ENCODE measurements at regions not wholly inside any gene's neighbourhood (a gene's known extent, or its start where the extent isn't known, plus 50 kb on each side); places are given as distances from the start of the nearest gene placed in this dataset.

DNA sequence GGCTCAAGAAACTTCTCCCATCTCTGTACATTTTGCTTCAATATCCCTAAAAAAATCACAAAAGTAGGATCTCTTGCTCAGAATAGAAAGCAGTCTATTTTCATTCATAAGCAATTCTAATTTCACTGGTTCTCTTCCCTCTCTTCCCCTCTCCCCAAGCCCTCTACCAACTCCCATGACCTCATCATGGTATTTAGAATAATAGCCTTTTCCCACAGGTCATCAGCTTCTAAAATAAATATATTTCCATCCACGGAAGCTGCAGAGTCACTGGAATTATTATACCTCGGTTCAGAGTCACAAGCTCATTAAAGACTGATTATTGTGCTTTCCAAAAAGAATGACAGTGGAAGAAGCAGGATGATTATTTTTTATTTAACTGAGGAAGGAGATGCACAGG is 84.2 kb upstream of the ADRA1B start:
- DNase-seq = no peak

DNA sequence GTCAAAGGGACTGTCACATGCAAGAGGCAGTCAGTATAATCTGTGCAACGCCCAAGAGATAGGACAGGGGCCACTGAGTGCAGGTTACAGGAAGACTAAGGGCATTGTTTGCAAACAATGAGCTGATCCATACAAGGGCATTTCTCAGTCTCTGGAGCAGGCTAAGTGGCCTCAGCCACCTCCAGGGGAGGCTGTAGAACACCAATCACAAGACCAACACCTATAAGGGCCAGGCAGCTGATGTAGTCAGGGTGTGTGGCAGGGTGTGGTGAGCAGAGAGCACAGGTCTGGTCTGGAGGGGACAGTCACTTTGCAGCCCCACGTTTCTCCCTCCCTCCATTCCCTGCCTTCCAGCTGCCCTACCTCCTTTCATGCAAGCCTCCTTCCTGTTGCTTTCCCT is 83.2 kb upstream of the ADRA1B start:
- DNase-seq = no peak

DNA sequence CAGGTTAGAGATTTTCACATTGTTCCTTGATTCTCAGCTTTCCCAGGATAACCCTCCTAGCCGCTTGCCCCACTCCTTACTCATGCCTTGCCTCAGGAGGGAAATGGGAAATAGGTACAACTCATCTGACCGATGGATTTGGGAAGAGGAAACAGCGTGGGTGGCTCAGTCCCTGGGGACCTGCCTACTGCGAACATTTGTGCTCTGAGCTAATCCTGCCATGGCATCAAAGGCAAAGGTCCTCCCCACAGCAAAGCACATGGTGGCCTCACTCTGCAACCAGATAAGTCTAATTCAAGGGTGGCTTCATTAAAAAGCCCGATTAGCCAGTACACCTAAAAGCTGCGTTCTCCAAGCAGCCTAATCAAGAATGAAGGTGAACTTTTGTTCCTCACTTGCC is 82.4 kb upstream of the ADRA1B start:
- no peak for DNase-seq

DNA sequence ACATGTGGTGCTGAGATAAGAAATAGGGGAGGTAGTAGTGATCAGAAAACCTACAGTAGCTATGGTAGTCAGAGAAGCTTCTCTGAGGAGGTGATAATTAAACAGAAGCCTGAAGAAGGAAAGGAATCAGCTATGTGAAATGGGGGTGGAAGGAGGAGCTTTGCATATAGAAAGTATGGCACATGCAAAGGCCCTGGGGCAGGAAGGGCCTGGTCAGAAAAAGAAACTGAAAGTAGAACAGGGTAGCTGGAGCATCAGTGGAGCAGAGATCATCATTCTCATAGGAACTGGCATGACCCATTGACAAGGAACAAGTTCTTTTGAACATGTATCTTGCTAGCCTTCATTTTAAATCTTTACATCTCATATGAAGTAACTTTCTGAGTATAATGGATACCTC is 80.7 kb upstream of the ADRA1B start:
- no peak for DNase-seq

DNA sequence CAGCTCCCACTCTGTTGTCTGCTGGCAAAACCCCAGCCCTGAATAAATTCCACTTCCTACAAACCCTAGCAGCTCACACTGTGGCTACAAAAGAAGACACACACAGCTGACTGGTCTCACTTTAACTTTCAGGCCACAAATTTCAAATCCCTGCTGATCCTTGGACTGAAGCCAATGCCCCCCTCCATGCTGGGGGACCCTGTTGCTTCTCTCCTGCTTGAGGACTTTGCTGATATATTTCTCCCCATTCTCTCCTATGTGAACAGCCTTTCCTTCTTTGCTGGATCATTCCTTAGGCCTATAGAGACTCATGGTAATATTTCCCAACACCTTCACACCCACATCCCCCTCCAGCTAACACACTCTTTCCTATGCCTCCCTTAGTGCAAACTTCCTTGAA is 79.6 kb upstream of the ADRA1B start:
- DNase-seq = no peak

DNA sequence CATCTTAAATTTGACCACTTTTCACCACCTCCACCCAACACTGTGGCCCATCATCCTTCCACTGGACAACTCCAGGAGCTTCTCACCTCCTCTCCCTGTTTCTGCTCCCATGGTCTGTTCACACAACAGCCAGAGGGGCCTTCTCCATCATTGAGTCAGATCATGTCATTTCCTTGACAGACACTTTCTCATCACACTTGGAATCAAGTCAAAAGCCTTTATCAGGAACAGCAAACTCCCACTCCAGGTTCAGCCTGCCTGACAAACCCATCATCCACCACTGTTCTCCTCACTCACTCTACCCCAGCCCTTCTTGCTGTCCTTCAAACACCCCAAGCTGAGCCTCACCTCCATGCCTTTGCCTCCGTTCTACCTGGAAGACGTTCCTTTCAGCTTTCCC is 78.4 kb upstream of the ADRA1B start:
- DNase-seq = no peak

DNA sequence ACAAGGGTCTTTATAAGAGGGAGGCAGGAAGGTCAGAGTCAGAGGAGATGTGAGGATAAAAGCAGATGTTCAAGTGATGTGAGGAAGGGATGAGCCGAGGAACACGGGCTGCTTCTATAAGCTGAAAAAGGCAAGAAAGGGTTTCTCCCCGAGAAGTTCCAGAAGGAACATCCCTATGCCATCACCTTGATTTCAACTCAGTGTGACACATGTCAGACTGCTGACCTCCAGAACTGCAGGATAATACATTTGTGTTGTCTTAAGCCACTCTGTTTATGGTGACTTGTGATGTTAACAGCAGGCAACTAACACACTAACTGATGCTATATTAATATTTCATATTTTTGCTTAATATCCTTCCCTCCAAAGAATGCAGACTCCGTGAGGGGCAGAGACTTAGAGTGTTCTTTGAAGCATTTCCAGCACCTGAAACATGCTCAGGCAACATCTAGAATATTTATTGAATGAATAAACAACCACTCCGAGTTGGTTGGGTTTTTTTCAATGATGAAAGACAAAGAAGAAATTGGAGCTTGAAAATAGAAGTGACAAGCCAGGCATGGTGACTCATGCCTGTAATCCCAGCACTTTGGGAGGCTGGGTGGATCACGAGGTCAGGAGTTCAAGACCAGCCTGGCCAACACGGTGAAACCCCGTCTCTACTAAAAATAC is 77.6 kb upstream of the ADRA1B start:
- DNase-seq = no peak

DNA sequence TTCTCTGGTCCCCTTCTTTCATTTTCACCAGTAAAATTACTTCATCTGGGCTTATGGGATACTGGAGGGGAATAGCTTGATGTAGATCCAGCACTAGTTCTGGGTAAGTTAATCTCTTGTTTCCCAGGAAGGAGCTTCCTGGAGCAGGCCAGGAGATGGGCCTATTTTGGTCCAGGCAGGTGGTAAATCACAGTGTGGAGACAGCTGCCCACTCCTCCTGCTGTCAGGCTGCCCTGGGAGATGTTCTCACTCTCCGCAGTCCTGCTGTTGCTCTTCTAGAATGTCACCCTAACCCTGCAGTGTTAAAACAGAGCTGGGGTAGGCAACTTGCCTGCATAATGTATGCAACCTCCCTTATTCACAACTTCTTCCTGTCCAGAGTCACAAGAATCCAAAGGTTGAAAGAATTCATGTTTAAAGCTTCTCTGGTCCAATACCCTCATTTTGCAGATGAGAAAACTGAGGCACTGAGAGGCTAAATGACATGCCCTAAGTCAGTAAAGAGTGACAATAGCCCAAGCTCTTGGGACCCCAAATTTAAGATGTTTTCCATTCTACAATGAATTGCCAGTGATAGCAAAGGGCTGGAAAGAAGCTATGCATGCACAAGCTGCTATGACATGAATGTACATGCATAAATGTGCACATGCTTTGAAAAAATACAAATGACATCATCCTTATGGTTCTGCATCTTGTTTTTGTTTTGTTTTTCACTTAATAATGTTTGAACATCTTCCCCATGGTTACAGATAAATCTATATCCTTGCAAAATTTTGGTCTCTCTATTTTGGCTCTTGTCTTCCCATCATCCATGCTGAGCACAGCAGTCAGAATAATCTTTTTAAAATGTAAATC is 71.8 kb upstream of the ADRA1B start:
- DNase-seq = no peak

DNA sequence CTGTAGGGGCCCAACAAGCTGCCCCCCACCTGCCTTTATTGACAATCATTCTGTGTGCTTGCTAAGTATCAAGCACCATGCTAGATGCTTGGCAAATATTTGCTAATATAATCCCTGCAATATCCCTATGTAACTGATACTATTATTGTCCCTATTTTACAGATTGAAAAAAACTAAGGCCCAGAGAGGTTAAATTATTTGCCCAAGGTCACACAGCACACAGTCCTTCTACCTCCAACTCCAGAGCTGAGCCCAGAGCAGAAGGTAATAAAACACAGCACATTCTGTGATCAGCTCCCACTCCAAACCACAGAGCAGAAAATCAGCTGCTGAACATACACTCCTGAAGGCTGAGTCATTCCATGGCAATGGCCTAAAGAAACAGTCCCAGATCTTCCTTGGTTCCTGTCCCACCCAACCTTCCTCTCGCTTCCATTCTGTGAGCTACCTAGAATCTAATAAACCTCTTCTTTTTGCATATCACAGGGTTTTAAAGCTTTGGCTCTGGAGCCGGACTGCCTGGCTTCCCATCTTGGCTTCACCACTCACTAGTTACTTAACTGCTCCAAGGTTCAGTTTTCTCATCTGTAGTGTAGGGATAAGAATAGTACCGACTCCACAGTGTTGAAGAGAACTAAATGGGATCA is 66.7 kb upstream of the ADRA1B start:
- DNase-seq = no peak

DNA sequence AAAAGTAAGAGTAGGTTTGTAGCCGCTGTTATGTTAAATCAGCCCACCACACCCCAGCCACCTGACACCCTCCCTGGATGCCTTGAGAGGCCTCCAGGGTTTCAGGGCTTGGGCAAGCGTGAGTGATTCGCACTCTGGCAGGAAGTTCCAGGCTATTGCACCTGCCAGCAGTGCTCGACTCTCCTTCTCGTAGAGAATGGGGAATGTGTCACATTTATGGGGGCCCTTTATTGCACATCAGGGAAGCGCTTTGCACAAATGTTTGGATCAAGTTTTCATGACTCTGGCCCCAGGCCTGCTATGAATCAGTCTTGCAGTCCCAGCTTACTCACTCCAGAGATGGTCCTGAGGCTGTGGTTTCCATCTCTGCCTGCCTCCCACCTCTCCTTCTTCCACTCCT is 66.1 kb upstream of the ADRA1B start:
- no peak for DNase-seq

DNA sequence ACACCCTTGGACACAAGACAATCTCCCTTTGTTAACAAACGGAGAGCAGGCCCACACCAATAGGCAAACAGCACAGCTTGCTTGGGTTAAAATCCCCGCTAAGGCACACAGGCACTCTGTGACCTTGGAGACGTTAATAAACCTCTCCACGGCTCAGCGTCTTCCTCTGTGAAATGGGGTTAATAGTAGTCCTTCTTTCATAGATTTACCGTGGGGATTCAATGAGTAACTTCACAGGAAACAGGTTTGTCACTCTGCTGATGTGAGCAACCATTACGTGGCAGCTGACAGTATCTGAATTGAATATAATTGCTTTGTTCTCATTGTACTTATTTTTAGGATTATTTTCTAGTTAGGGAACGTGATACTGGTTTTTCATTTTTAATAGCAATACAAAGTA is 65.2 kb upstream of the ADRA1B start:
- DNase-seq = no peak

DNA sequence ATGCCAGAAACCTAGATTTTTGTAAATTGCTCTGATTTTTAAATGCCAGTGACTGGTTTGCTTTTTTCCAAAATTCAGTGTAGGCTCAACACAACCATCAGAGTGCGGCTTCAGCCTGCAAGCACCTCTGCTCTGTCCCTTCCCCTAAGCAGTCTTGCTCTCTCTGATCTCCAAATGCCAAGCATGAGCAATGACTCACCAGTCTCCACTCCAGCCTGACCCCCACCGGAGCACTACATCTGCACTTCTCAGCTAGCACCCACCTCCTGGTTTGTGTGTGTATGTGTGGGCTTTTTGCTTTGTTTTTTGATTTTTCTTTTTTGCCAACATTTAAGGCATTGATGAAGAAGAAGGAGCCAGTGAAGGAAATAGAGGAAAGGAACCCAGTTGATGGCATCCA is 61.4 kb upstream of the ADRA1B start:
- no peak for DNase-seq

DNA sequence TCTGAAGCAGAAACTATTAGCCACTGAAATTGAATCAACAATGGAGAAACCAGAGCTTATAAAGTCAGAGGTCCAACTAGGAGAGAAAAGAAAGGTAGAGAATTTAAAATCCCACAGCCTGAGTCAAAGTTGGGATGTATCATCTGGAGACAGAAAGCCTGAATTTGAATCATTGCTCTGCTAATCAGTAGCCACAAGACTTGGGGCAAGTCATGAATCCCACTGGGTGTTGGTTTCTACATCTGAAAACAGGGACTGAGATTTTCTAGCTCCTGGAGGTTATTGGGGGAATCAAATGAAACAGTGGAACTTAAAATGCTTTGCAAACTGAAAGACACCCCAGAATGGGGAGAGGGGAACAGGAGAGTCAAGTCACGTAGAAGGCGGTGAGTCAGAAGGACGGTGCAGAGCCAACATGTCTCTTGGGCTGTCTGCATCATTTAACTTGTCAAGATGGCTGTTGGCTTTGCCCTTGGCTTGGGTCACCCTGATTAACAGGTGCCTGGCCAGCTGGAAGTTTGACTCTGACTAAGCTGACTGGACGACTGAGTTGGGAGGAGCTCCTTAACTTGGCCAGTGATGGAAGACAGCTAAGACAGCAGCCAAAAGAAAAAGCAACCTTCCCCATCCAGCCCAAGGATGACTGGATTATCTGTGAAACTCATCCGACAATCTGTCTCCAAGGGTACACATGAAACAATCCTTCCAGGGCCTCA is 60.6 kb upstream of the ADRA1B start:
- no peak for DNase-seq

DNA sequence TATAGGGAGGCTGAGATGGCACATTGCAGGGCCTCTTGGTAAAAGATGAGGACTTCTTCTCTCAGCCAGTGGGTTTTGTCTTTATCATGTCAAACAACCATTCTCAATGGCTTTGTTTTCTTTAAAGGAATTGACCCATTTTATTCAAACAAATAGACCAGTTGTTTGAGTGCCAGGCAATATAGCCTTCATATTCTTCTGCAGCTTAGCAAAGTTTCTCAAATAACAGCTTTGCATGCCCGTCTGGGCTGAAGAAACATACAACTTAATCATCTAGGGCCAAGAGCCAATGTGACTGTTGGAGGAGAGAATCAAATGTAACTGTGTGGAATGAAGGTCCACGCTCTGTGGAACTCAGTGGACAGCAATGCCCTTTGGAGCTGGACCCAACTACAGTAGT is 57.4 kb upstream of the ADRA1B start:
- DNase-seq = no peak

DNA sequence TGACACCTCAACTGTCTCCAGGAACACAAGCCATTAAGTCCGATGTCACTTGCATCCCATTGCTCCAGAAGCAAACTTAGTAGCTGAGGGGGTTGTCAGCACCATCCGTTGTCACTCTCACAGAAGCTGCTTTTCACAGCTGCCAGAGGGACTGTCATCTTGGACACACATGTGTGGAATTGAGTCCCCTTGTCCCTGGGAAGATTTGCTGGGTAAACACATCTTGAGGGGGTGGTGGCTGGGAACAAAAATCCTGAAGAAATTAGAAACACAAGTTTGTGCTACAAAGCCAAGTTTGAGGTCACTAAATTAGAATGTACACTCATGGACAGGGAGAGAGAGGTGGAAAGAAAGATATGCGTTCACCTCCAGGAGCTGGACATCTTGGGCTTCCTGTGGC is 55.2 kb upstream of the ADRA1B start:
- DNase-seq = no peak

DNA sequence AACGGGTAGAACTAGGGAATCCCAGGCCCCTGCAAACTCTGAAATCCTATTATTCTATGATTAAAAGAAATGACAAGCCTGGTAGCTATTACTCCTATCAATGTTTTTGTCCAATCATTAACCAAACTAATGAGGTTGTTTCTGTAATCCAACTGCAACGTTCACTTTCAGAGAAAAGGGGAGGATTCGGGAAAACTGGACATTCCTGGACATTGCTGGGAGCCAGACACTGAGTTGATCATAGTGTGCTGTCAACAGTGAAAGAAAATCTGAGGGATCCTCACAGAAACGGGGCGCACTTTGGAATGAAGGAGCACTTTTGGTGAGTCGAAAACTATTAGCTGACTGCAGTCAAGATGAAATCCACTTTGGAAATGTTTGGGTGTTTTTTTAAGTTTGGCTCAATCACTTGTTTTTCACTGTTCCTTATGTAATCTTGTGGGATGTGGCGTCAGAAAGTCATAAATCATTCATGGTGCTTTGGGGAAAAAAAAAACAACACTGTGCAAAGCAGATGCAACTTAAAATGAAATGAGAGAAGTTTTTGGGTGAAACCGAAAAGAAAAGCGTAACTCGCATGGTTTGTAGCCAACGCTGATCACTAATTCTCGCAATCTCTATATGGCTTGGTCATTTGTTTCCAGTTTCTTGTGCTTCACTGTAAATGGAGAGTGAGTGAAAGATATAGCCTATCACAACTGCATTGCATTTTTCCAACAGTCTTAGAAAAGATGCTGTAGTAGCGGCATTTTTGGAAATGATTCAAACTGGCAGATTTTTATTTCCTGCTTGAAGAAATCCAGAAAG is 51.2 kb upstream of the ADRA1B start:
- DNase-seq = no peak

DNA sequence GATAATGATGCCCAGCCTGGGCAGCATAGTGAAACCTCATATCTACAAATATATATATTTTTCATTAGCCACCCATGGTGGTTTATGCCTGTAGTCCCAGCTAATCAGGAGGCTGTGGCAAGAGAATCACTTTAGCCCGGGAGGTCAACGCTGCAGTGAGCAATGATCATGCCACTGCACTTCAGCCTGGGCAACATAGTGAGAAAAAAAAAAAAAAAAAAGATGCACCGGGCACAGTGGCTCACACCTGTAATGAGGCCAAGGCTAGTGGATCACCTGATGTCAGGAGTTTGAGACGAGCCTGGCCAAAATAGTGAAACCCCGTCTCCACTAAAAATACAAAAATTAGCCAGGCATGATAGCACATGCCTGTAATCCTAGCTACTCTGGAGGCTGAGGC is 50.2 kb upstream of the ADRA1B start:
- no peak for DNase-seq
